ENCODE measurements at regions not wholly inside any gene's neighbourhood (a gene's known extent, or its start where the extent isn't known, plus 50 kb on each side); places are given as distances from the start of the nearest gene placed in this dataset.

DNA sequence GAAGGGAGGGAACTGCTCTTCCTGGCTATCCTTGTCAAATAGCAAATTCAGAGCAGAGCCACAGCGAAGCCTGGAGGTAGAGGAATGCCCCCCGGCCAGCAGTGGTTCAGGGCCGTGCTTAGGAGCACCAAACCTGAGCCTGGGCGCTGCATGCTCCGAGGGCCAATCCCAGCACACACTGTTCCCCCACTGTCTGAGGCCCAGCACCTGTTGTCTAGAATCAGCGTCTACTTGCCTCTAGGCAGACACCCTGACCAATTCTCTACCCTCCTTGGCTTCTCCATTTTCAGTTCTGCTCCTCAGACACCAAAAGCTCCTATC lies 177.6 kb upstream of the PKDCC start:
- no peak for DNase-seq

GRCh38 chr2:41871080-41871479 lies 176.7 kb upstream of the PKDCC start:
- no peak for DNase-seq

- no peak for DNase-seq
These were observed 175.2 kb upstream of the PKDCC start for GRCh38 chr2:41872646-41873045.

GRCh38 chr2:41873102-41874031 lies 174.5 kb upstream of the PKDCC start:
- no peak for DNase-seq

- DNase-seq = no peak
These were observed 170.6 kb upstream of the PKDCC start for GRCh38 chr2:41877114-41877678.

DNA sequence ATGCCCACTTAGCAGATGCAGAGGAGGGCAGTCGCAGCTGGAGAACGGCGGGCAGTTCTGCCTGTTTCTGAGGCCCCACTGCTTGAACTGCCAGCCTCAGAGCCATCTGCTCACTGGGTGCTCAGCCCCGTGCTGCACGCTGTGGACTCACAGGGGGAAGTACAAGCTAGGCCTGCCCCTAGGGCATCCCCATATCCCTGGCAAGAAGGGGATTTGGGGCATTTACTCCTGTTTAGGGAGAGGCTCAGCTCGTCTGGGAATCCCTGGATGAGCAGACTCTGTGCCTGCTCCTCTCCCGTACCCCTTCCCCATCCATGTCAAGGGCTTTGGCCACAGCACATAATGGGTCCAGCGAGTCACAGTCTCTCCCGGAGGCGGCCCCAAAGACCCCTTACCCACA lies 169.8 kb upstream of the PKDCC start:
- DNase-seq = no peak

GRCh38 chr2:41878716-41879234 lies 169.0 kb upstream of the PKDCC start:
- no peak for DNase-seq

DNA sequence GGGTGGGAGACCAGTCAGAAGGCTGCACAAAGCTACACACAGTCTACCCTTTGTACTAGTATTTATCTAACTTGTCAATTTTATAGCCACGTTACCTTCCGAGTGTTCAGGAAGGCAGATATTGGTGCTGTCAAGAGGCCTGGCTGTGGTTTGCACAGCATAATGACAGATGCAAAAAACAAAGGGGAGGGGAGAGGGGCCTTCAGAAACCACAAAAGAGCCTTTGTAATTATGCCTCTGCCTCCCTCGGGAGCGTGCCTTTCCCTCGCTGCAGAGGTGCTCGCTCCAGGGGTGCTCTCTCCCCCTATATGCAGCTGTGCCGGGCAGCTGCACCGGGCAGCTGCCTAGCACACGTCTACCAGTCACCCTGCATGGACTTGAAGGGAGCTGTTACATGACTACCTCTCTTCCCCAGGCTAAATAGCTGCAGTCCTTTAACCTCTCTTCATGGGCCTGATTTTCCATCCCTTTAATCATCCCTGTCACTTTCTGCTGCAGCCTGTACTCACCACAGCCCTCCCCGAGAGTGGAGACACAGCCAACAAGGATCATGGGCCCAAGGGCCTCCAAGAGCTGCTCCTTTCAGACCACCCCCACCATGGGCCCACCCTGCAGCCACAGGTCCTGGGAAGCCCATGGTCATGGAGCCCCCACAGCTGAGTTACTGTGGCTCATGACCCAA lies 168.4 kb upstream of the PKDCC start:
- DNase-seq = no peak

- no peak for DNase-seq
These were observed 167.1 kb upstream of the PKDCC start for GRCh38 chr2:41880561-41881243.

DNA sequence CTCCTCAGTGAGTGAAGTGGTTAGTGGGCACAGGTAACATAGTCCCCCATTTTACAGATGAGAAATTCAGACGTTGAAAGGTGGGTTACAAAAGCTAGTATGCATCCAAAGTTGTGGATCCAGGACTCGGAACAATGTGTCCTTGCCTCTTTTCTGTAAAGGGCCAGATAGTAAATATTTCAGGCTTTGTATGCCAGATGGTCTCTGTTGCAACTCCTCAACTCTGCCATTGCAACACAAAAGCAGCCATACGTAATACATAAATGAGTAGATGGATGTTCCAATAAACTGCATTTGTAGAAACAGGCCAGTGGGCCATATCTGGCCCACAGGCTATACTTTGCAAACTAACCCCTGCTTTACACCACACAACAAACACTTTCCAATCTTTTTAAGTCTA lies 166.6 kb upstream of the PKDCC start:
- DNase-seq = no peak

GRCh38 chr2:41884718-41885117 lies 163.1 kb upstream of the PKDCC start:
- no peak for DNase-seq

GRCh38 chr2:41886145-41886664 lies 161.6 kb upstream of the PKDCC start:
- DNase-seq = no peak

DNA sequence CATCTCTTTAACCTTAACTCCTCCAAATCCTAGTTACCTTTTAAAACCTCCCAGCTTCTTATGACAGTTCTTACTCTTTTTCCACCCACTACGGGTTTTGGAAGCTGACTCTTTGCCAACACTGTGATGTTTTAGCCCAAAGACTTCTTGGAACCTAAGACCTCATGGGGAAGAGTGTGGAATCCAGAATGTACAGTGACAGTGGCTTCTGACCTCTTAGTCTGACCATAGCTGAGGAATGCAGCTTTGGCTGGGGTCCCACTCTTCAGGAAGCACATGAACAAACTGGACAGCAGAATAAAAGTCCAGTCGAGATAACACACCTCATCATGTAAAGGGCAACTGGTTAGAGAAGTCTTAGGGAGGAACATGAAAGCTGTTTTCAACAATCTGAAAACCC lies 161.1 kb upstream of the PKDCC start:
- no peak for DNase-seq

DNA sequence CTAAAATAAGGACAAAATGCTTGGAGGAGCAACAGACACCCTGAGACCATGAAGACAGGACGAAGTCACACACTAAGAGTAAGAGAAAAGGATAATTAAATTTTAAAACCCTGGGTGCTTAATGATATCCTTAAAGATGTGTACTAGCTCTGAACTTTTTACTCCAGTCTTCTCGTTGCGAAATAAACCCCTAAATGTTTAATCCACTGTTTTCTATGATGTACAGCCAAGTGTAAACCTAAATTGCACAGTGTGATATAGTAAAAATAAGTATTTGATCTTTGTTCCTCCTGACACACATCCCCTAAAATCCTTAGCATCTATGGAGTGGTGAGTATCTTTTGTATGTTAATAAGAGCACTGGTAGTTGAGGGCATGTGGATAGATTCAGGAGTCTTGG lies 157.5 kb upstream of the PKDCC start:
- no peak for DNase-seq

- DNase-seq = no peak
These were observed 155.3 kb upstream of the PKDCC start for GRCh38 chr2:41892476-41892875.

DNA sequence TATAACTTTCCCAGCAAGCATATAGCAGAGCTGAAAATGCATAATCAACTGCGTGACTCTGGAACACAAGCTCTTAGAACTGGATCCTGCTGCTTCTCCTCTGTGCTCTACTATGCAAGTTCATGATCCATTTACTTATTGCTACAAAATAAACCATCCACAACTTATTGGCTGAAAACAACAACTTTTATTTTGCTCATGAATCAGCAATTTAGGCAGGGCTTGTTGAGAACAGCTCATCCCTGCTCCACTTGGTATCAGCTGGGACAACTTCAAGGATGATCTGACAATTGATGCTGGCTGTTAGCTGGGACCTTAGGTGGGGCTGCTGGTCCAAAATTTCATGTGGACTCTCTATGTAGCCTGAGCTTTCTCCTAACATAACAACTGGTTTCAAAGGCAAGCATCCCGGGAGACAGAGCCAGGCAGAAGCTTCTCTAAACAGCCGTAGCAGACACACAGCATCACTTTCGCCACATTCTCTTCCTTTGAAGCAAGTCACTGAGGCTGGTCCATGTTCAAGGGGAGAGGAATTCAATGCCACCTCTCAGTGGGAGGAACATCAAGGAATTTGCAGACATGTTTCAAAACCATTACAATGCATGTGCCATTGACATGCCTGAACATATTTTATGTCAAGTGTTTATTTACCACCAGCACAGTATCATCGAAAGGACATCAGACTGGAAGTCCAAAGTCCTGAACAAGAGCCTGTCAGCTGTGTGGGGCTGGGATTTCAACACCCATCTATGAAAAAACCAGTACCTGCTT lies 153.1 kb upstream of the PKDCC start:
- no peak for DNase-seq

- no peak for DNase-seq
These were observed 152.5 kb upstream of the PKDCC start for GRCh38 chr2:41895334-41895664.

GRCh38 chr2:41896186-41896846 lies 151.5 kb upstream of the PKDCC start:
- no peak for DNase-seq

DNA sequence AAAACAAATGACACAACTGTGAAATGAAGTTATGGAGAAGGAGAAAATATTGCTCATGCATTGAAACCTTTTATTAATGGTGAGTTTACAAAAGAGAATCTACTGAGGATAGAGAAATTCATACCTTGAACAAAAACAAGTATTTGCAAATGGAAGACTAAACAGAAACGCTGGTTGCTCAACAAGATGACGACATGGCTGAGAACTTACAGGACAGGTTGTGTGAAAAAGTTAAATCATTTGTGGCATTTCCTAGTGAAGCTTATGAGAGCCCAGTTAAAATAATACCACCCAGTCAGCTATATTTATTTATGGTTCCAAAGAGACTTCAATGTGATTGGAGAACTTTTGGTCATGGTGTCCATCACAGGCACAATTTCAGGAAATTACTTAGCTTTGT lies 148.6 kb upstream of the PKDCC start:
- DNase-seq = no peak

- no peak for DNase-seq
These were observed 147.7 kb upstream of the PKDCC start for GRCh38 chr2:41900101-41900577.

DNA sequence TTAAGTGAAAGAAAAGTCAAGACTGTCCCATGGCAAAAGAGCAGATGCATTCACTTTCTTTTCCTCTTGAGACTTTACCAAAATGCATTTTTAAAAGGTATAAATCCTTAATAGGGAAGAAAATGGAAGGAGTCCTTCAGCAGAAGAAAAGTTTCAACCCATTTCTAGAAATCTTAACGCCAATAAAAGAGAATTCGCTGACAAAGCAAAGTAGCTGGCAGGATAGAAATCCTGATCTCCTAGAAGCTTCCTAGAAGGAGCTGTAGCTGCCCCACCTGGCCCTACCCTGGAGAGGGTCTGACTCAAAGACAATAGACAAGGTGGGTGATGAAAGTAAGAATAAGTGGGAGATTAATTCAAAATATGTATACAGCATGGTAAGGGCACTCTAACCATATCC lies 144.9 kb upstream of the PKDCC start:
- no peak for DNase-seq
